LNCaP clone FGC (cell line): ENCODE measurements at regions not wholly inside any gene's neighbourhood (a gene's known extent, or its start where the extent isn't known, plus 50 kb on each side); places are given as distances from the start of the nearest gene placed in this dataset.

Source experiments
- DNase-seq: peaks from one replicate; pipeline ENCODE4 v3.0.0-alpha.2; 2011; ENCODE audit warnings: low read depth
- H3K4me3 ChIP-seq: 2 replicates; pipeline ENCODE4 v1.5.1; 2011; ENCODE audit warnings: mild to moderate bottlenecking, low read depth, low read length, control low read depth
- CTCF ChIP-seq: IDR thresholded peaks from 2 replicates; pipeline ENCODE4 v1.5.1; 2012; ENCODE audit warnings: mild to moderate bottlenecking; ENCODE audit not compliant: control insufficient read depth, insufficient read depth; ENCODE audit errors: extremely low read depth

- H3K4me3 ChIP-seq: no peak overlapping the region
- no peak for TF ChIP-seq CTCF
Observed at GRCh38 chr10:131679926-131680325, 220.9 kb upstream of the PPP2R2D start.

GRCh38 chr10:131681122-131681521 lies 219.7 kb upstream of the PPP2R2D start:
- no peak for TF ChIP-seq CTCF
- H3K4me3 ChIP-seq: no peak overlapping the region
- DNase-seq: no peak

More at GRCh38 chr10:131679926-131680325, 220.9 kb upstream of the PPP2R2D start:
- DNase-seq: no peak

DNA sequence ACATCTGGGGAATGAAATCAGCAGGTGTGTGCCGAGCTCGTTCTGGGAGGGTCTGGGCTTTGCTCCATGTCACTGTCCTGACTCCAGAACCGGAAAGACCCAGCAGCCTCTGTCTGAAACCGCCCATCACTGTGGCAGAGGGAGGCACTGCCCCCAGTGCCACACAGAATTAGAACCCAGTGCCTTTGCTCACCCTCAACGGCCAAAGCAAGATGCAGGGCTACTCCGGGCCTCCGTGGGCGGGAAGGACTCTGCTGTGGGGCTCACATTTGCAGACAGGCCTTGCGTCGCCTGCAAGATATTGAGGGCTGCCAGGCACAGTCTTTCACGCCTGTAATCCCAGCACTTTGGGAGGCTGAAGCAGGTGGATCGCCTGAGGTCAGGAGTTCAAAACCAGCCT lies 219.2 kb upstream of the PPP2R2D start:
- no peak for DNase-seq
- H3K4me3 ChIP-seq: no peak overlapping the region
- TF ChIP-seq CTCF: no peak

DNA sequence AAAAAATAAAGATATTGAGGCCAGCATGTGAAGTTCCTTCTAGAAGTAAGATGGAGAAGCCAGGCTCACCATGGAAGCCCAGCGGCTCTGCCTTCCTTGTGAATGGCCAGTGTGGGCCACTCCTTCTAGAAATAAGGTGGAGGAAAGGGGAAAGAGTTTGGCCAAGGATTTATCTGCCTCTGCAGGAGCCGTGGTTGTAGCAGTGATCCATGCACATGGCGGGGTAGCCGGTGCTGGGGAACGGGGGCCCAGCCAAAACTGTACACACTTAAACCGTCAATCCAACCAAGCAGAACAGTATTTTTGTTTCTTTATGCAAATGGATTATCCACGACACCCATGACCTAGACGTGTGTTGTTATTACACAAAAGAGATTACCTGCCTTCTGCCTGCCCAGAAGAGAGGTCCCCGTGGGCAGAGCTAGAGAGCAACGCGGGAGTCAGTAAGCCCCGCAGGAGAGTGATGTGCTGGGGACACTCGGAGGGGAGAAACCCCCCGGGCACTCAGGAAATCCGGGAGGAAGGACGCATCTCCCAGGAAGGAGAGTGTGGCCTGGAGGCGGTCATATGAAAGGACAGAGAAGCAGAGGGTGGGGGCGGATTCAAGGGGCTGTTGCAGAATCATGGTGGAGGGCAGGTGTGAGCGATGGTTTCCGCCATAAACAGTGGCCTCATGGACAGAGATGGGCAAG lies 218.4 kb upstream of the PPP2R2D start:
- H3K4me3 ChIP-seq: no peak overlapping the region
- DNase-seq: no peak
- no peak for TF ChIP-seq CTCF

GRCh38 chr10:131683281-131683861 lies 217.4 kb upstream of the PPP2R2D start:
- H3K4me3 ChIP-seq: no peak overlapping the region
- no peak for TF ChIP-seq CTCF
- DNase-seq: no peak

DNA sequence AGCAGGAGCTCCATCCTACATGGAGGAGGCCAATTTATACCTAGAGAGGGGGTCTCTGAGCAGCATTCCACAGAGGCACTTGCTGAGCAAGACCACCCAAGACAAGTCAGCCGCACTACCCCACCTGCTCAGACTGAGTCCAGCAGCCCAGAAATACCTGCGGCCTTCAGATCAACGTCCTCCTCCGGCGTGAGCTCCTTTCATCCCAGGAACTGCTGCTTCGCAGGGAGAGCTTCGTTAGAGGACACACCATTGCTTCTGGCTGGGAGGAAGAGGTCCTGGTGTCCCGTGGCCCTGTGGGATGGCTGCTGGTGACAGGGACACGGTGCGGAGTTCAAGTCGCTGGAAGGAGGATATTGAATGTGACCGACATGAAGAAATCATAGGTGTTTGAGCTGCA lies 216.9 kb upstream of the PPP2R2D start:
- no peak for TF ChIP-seq CTCF
- no peak for DNase-seq
- H3K4me3 ChIP-seq: no peak overlapping the region

GRCh38 chr10:131685007-131685406 lies 215.8 kb upstream of the PPP2R2D start:
- DNase-seq: no peak
- no peak for TF ChIP-seq CTCF
- no peak overlapping the region for H3K4me3 ChIP-seq
